NCI-H446 treated with DMSO at 0.1 percent for 48 hours (cell line): ENCODE measurements at regions not wholly inside any gene's neighbourhood (a gene's known extent, or its start where the extent isn't known, plus 50 kb on each side); places are given as distances from the start of the nearest gene placed in this dataset.

Experiments
- DNase-seq: peaks from one replicate; lab custom pipeline; 2025; lab: John Stamatoyannopoulos, UW

GRCh38 chr17:34825884-34826283, 135.4 kb downstream of the CCT6B start:
- DNase-seq: no peak

GRCh38 chr17:34825102-34825501, 136.2 kb downstream of the CCT6B start:
- DNase-seq: no peak

- DNase-seq: no peak
Observed at GRCh38 chr17:34823023-34823422, 138.2 kb downstream of the CCT6B start.

- DNase-seq: no peak
Observed at GRCh38 chr17:34822007-34822739, 139.1 kb downstream of the CCT6B start.

GRCh38 chr17:34820922-34821321, 140.3 kb downstream of the CCT6B start:
- DNase-seq: no peak

- no peak for DNase-seq
Observed at GRCh38 chr17:34820248-34820801, 140.9 kb downstream of the CCT6B start.

- DNase-seq: no peak
Observed at GRCh38 chr17:34817252-34818035, 143.8 kb downstream of the CCT6B start.

GRCh38 chr17:34816848-34817247, 144.4 kb downstream of the CCT6B start:
- DNase-seq: no peak

GRCh38 chr17:34813290-34813689, 148.0 kb downstream of the CCT6B start:
- DNase-seq: no peak

- DNase-seq: no peak
Observed at GRCh38 chr17:34811561-34811960, 149.7 kb downstream of the CCT6B start.

- no peak for DNase-seq
Observed at GRCh38 chr17:34800661-34801060, 160.6 kb downstream of the CCT6B start.

- DNase-seq: no peak
Observed at GRCh38 chr17:34799751-34800150, 161.5 kb downstream of the CCT6B start.

GRCh38 chr17:34798581-34798980, 162.7 kb downstream of the CCT6B start:
- no peak for DNase-seq

- DNase-seq: no peak
Observed at GRCh38 chr17:34797720-34798119, 163.5 kb downstream of the CCT6B start.

GRCh38 chr17:34793231-34793908, 167.9 kb downstream of the CCT6B start:
- DNase-seq: no peak

GRCh38 chr17:34788696-34789095, 172.6 kb downstream of the CCT6B start:
- no peak for DNase-seq

GRCh38 chr17:34784526-34784925, 176.7 kb downstream of the CCT6B start:
- no peak for DNase-seq

- no peak for DNase-seq
Observed at GRCh38 chr17:34782271-34782670, 179.0 kb downstream of the CCT6B start.

GRCh38 chr17:34781571-34782108, 179.6 kb downstream of the CCT6B start:
- no peak for DNase-seq

- no peak for DNase-seq
Observed at GRCh38 chr17:34781071-34781470, 180.2 kb downstream of the CCT6B start.

GRCh38 chr17:34780438-34780837, 180.8 kb downstream of the CCT6B start:
- DNase-seq: no peak
